ENCODE measurements at regions not wholly inside any gene's neighbourhood (a gene's known extent, or its start where the extent isn't known, plus 50 kb on each side); places are given as distances from the start of the nearest gene placed in this dataset.
A peak's percentile ranks its signal among the peaks of the same experiment; 100 is the strongest.

GRCh38 chr1:192933744-192934143 is 124.9 kb downstream of the RGS2 start:
- H3K4me1 Mint-ChIP-seq = peaks cover 6% of the 10 kb centered on the region
- ChIA-PET POLR2A (no interaction called here), CTCF (no interaction called here)
- H3K36me3 Mint-ChIP-seq (ENCODE audit: low read depth) = no peaks in the 10 kb centered on the region
- H3K9me3 Mint-ChIP-seq = no peaks in the 10 kb centered on the region
- H3K27ac Mint-ChIP-seq = no peak overlapping the region
- H3K4me3 Mint-ChIP-seq = no peak overlapping the region
- DNase-seq = no peak
- ATAC-seq (ENCODE audit: low read depth) = no peak
- TF ChIP-seq CTCF (IDR thresholded peaks at IDR 0.05) = no peak
- H3K27me3 Mint-ChIP-seq = no peaks in the 10 kb centered on the region
- intact Hi-C loops (cut with micrococcal nuclease) = no loop called here

GRCh38 chr1:192936313-192937018 is 122.7 kb downstream of the UCHL5 start:
- H3K4me1 Mint-ChIP-seq = peaks cover 7% of the 10 kb centered on the region
- no peak overlapping the region for H3K4me3 Mint-ChIP-seq
- H3K9me3 Mint-ChIP-seq = no peaks in the 10 kb centered on the region
- ATAC-seq (ENCODE audit: low read depth) = peak; percentile 25
- TF ChIP-seq CTCF (IDR thresholded peaks at IDR 0.05) = no peak
- intact Hi-C loops (cut with micrococcal nuclease) = no loop called here
- no peak overlapping the region for H3K27ac Mint-ChIP-seq
- H3K27me3 Mint-ChIP-seq = no peaks in the 10 kb centered on the region
- DNase-seq = no peak
- ChIA-PET CTCF (interaction anchor here (1.1 kb wide), 1 partner anchor 461 kb away, joined by 3 read pairs; no protein-coding TSS in a partner anchor), POLR2A (no interaction called here)
- H3K36me3 Mint-ChIP-seq (ENCODE audit: low read depth) = no peaks in the 10 kb centered on the region

- ATAC-seq (ENCODE audit: low read depth) = no peak
- H3K4me3 Mint-ChIP-seq = no peak overlapping the region
- no peaks in the 10 kb centered on the region for H3K9me3 Mint-ChIP-seq
- H3K27me3 Mint-ChIP-seq = no peaks in the 10 kb centered on the region
- TF ChIP-seq CTCF (IDR thresholded peaks at IDR 0.05) = no peak
- peaks cover 13% of the 10 kb centered on the region for H3K4me1 Mint-ChIP-seq
- intact Hi-C loops (cut with micrococcal nuclease) = no loop called here
- DNase-seq = no peak
- no peaks in the 10 kb centered on the region for H3K36me3 Mint-ChIP-seq (ENCODE audit: low read depth)
- CTCF ChIA-PET = interaction anchor here (1.1 kb wide), 1 partner anchor 462 kb away, joined by 3 read pairs; no protein-coding TSS in a partner anchor
- no peak overlapping the region for H3K27ac Mint-ChIP-seq
- POLR2A ChIA-PET = no interaction called here
Observed at GRCh38 chr1:192937128-192937527, 122.0 kb downstream of the UCHL5 start.

- CTCF ChIA-PET = no interaction called here
- no peaks in the 10 kb centered on the region for H3K27me3 Mint-ChIP-seq
- DNase-seq = no peak
- peaks cover under 1% of the 10 kb centered on the region for H3K9me3 Mint-ChIP-seq
- no peak for ATAC-seq (ENCODE audit: low read depth)
- no peak overlapping the region for H3K4me3 Mint-ChIP-seq
- POLR2A ChIA-PET = no interaction called here
- no peak overlapping the region for H3K27ac Mint-ChIP-seq
- H3K36me3 Mint-ChIP-seq (ENCODE audit: low read depth) = no peaks in the 10 kb centered on the region
- intact Hi-C loops (cut with micrococcal nuclease) = no loop called here
- no peak for TF ChIP-seq CTCF (IDR thresholded peaks at IDR 0.05)
- H3K4me1 Mint-ChIP-seq = peaks cover 16% of the 10 kb centered on the region
Observed at GRCh38 chr1:192939440-192939839, 119.7 kb downstream of the UCHL5 start.

GRCh38 chr1:192940658-192941057 is 118.5 kb downstream of the UCHL5 start:
- no peak overlapping the region for H3K4me3 Mint-ChIP-seq
- ATAC-seq (ENCODE audit: low read depth) (no peak), DNase-seq (no peak)
- intact Hi-C loops (cut with micrococcal nuclease) = loop anchor here (5.0 to 10.0 kb wide), 2 partner anchors 133 to 316 kb away; partner anchors contain the start of gene RGS2
- peaks cover 16% of the 10 kb centered on the region for H3K4me1 Mint-ChIP-seq
- ChIA-PET POLR2A (no interaction called here), CTCF (no interaction called here)
- no peak overlapping the region for H3K27ac Mint-ChIP-seq
- TF ChIP-seq CTCF (IDR thresholded peaks at IDR 0.05) = no peak
- H3K27me3 Mint-ChIP-seq = no peaks in the 10 kb centered on the region
- H3K36me3 Mint-ChIP-seq (ENCODE audit: low read depth) = no peaks in the 10 kb centered on the region
- H3K9me3 Mint-ChIP-seq = peaks cover 3% of the 10 kb centered on the region
